GM23338 (cell line): ENCODE measurements at regions not wholly inside any gene's neighbourhood (a gene's known extent, or its start where the extent isn't known, plus 50 kb on each side); places are given as distances from the start of the nearest gene placed in this dataset.

Source experiments
- ATAC-seq: fragments of 200-7000 bp; cut with Tn5 transposase; 3 replicates; pipeline ENCODE4 v1.9.1; 2020
- DNase-seq: peaks from one replicate; pipeline ENCODE4 v3.0.0-alpha.2; 2015; ENCODE audit warnings: low spot score
- H2AFZ ChIP-seq: fragments of 200-600 bp; sonication (generic); 2 replicates; pipeline ENCODE4 v1.8.0; 2016; ENCODE audit warnings: antibody characterized with exemption, mild to moderate bottlenecking, moderate library complexity
- H3F3A ChIP-seq: fragments of 200-600 bp; sonication (generic); replicated peaks from 2 replicates; pipeline ENCODE4 v1.8.0; 2017; ENCODE audit warnings: antibody characterized with exemption, mixed run types, low read depth
- H3K27ac ChIP-seq: fragments of 200-600 bp; sonication (generic); 2 replicates; pipeline ENCODE4 v1.6.1; 2016; ENCODE audit warnings: low read depth
- H3K27me3 ChIP-seq: fragments of 200-600 bp; sonication (generic); 2 replicates; pipeline ENCODE4 v1.8.0; 2016; ENCODE audit warnings: mild to moderate bottlenecking, mixed run types, moderate library complexity; ENCODE audit not compliant: insufficient read depth
- H3K36me3 ChIP-seq: fragments of 200-600 bp; sonication (generic); 2 replicates; pipeline ENCODE4 v1.8.0; 2016; ENCODE audit warnings: mild to moderate bottlenecking; ENCODE audit not compliant: insufficient read depth
- H3K4me1 ChIP-seq: fragments of 200-600 bp; sonication (generic); 2 replicates; pipeline ENCODE4 v1.8.0; 2016; ENCODE audit warnings: mild to moderate bottlenecking, moderate library complexity; ENCODE audit not compliant: insufficient read depth
- H3K4me2 ChIP-seq: fragments of 200-600 bp; sonication (generic); 2 replicates; pipeline ENCODE4 v1.7.1; 2017; ENCODE audit warnings: mixed run types
- H3K4me3 ChIP-seq: fragments of 200-600 bp; sonication (generic); 2 replicates; pipeline ENCODE4 v1.6.1; 2016; ENCODE audit warnings: mixed run types
- H3K79me2 ChIP-seq: fragments of 200-600 bp; sonication (generic); replicated peaks from 2 replicates; pipeline ENCODE4 v1.8.0; 2017; ENCODE audit warnings: mild to moderate bottlenecking; ENCODE audit not compliant: insufficient read depth
- H3K9me2 ChIP-seq: fragments of 200-600 bp; sonication (generic); 2 replicates; pipeline ENCODE4 v1.8.0; 2017; ENCODE audit not compliant: insufficient read depth
- H4K20me1 ChIP-seq: fragments of 200-600 bp; sonication (generic); replicated peaks from 2 replicates; pipeline ENCODE4 v1.8.0; 2017; ENCODE audit warnings: mild to moderate bottlenecking; ENCODE audit not compliant: insufficient read depth
- H3K27ac Mint-ChIP-seq: 2 replicates; pipeline ENCODE4 v1.8.0; 2020; ENCODE audit warnings: inconsistent platforms, mild to moderate bottlenecking, moderate library complexity, mixed read lengths
- H3K27me3 Mint-ChIP-seq: 3 replicates; pipeline ENCODE4 v1.8.0; 2022; ENCODE audit warnings: low read depth, mild to moderate bottlenecking, moderate library complexity, mixed read lengths, inconsistent platforms; ENCODE audit not compliant: insufficient read depth, poor library complexity
- H3K36me3 Mint-ChIP-seq: 3 replicates; pipeline ENCODE4 v1.8.0; 2021; ENCODE audit warnings: low read depth, mild to moderate bottlenecking, inconsistent platforms, moderate library complexity, mixed read lengths
- H3K4me1 Mint-ChIP-seq: 3 replicates; pipeline ENCODE4 v1.8.0; 2020; ENCODE audit warnings: mild to moderate bottlenecking, inconsistent platforms, mixed read lengths
- H3K4me3 Mint-ChIP-seq: 3 replicates; pipeline ENCODE4 v1.8.0; 2021; ENCODE audit warnings: moderate library complexity, mild to moderate bottlenecking, inconsistent platforms, mixed read lengths
- H3K9me3 Mint-ChIP-seq: 3 replicates; pipeline ENCODE4 v1.8.0; 2020; ENCODE audit warnings: moderate library complexity, mild to moderate bottlenecking, inconsistent platforms, mixed read lengths
- CREB1 ChIP-seq: fragments of 250-450 bp; sonication (Bioruptor Pico); IDR thresholded peaks from 2 replicates; pipeline ENCODE4 v1.5.0; 2020; ENCODE audit warnings: low read depth, mild to moderate bottlenecking, moderate library complexity
- EZH2 ChIP-seq: fragments of 200-600 bp; sonication (generic); IDR thresholded peaks from one replicate; pipeline ENCODE4 v1.8.0; 2017; ENCODE audit warnings: antibody characterized with exemption, mild to moderate bottlenecking, low read depth; ENCODE audit not compliant: unreplicated experiment
- EZH2phosphoT487 ChIP-seq: fragments of 200-600 bp; sonication (generic); IDR thresholded peaks from one replicate; pipeline ENCODE4 v1.8.1; 2018; ENCODE audit warnings: antibody characterized with exemption; ENCODE audit not compliant: unreplicated experiment
- JUNB ChIP-seq: IDR thresholded peaks from one replicate; pipeline ENCODE4 v1.6.1; 2016; ENCODE audit warnings: antibody characterized with exemption; ENCODE audit not compliant: unreplicated experiment
- STAT1 ChIP-seq: IDR thresholded peaks from one replicate; pipeline ENCODE4 v1.6.1; 2016; ENCODE audit warnings: antibody characterized with exemption; ENCODE audit not compliant: unreplicated experiment
- ZNF114 ChIP-seq: fragments of 250-450 bp; sonication (Bioruptor Pico); IDR thresholded peaks from 2 replicates; pipeline ENCODE4 v1.5.0; 2020; ENCODE audit warnings: mild to moderate bottlenecking, moderate library complexity
- ZNF331 ChIP-seq: fragments of 250-450 bp; sonication (Bioruptor Pico); IDR thresholded peaks from 2 replicates; pipeline ENCODE4 v1.5.0; 2020; ENCODE audit warnings: low read depth, mild to moderate bottlenecking, moderate library complexity
- TF ChIP-seq, protein P1 (sequence below): IDR thresholded peaks from 2 replicates; pipeline ENCODE4 v1.6.1; 2016; ENCODE audit warnings: antibody characterized with exemption
- TF ChIP-seq, protein P2 (sequence below): IDR thresholded peaks from one replicate; pipeline ENCODE4 v1.6.1; 2018; ENCODE audit warnings: antibody characterized with exemption; ENCODE audit not compliant: unreplicated experiment
- TF ChIP-seq, protein P3 (sequence below): fragments of 250-450 bp; sonication (Bioruptor Pico); IDR thresholded peaks from 2 replicates; pipeline ENCODE4 v1.5.0; 2020; ENCODE audit warnings: mild to moderate bottlenecking, moderate library complexity

DNA sequence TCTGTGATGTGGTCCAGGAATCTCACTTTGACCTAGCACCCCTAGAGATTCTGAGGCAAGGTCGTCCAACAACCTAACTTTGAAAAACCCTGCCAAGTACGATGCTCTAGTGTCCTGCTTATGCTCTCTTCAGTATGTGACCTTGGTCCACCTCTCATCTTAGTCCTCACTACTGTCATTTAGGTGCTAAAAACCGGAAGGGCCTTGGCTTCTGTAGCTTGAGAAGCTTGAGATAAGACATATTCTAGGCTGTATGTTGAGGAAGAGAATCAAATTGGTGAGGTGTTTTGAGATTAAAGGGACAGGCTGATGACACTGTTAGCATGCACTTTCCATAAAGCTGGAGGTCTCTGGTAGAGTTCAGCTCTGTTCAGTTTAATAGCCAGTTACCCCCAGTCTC lies 57.0 kb upstream of the MTPN start:
- Histone ChIP-seq H3K4me2 (no peak overlapping the region), H3K27me3 (no peaks in the 10 kb centered on the region), H4K20me1 (no peaks in the 10 kb centered on the region), H3K9me2 (no peaks in the 10 kb centered on the region), H3K4me3 (no peak overlapping the region), H3K36me3 (no peaks in the 10 kb centered on the region), H2AFZ (no peak overlapping the region), H3F3A (no peaks in the 10 kb centered on the region), H3K79me2 (no peaks in the 10 kb centered on the region), H3K4me1 (no peaks in the 10 kb centered on the region), H3K27ac (no peak overlapping the region)
- DNase-seq (no peak), ATAC-seq (no peak)
- Mint-ChIP-seq H3K36me3 (peaks cover 7% of the 10 kb centered on the region; the same call in 2 of the 3 replicates), H3K27me3 (peaks cover 2% of the 10 kb centered on the region), H3K27ac (no peak overlapping the region), H3K4me3 (no peak overlapping the region), H3K4me1 (peaks cover 7% of the 10 kb centered on the region), H3K9me3 (peaks cover 9% of the 10 kb centered on the region; the same call in 2 of the 3 replicates)
- no peak for TF ChIP-seq ZNF331
- TF ChIP-seq, protein P1, sequence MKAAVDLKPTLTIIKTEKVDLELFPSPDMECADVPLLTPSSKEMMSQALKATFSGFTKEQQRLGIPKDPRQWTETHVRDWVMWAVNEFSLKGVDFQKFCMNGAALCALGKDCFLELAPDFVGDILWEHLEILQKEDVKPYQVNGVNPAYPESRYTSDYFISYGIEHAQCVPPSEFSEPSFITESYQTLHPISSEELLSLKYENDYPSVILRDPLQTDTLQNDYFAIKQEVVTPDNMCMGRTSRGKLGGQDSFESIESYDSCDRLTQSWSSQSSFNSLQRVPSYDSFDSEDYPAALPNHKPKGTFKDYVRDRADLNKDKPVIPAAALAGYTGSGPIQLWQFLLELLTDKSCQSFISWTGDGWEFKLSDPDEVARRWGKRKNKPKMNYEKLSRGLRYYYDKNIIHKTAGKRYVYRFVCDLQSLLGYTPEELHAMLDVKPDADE = no peak

DNA sequence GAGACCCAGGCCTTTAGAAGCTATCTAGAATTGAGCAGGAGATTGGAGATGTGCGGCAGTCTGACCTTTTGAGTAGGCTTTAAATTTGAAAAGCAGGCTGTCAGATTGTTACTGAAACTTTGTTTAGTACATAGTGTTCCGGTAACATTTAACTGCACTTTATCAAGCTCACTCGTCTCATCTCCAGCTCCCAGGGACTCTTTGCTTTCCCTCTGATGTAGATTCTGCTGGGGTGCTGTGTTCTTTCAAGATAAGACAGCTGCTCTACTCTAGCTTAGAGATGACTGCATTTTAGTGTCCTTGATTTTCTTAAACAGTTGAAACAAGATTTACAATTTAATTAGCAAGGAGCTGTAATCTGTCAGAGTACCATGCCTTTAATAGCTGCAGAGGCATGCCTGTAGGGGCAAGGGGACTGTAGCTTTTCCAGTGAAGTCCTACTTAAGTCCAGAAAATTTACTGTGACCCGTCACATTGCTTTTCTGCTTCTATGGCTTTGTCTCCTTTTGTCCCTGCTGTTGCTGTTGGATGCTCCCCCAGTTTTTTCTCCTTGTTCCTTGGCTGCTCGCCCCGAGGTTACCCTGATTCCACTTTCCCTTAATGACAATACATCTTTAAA lies 56.4 kb upstream of the MTPN start:
- H3K27me3 ChIP-seq = no peaks in the 10 kb centered on the region
- no peak for TF ChIP-seq EZH2
- TF ChIP-seq, protein P2, sequence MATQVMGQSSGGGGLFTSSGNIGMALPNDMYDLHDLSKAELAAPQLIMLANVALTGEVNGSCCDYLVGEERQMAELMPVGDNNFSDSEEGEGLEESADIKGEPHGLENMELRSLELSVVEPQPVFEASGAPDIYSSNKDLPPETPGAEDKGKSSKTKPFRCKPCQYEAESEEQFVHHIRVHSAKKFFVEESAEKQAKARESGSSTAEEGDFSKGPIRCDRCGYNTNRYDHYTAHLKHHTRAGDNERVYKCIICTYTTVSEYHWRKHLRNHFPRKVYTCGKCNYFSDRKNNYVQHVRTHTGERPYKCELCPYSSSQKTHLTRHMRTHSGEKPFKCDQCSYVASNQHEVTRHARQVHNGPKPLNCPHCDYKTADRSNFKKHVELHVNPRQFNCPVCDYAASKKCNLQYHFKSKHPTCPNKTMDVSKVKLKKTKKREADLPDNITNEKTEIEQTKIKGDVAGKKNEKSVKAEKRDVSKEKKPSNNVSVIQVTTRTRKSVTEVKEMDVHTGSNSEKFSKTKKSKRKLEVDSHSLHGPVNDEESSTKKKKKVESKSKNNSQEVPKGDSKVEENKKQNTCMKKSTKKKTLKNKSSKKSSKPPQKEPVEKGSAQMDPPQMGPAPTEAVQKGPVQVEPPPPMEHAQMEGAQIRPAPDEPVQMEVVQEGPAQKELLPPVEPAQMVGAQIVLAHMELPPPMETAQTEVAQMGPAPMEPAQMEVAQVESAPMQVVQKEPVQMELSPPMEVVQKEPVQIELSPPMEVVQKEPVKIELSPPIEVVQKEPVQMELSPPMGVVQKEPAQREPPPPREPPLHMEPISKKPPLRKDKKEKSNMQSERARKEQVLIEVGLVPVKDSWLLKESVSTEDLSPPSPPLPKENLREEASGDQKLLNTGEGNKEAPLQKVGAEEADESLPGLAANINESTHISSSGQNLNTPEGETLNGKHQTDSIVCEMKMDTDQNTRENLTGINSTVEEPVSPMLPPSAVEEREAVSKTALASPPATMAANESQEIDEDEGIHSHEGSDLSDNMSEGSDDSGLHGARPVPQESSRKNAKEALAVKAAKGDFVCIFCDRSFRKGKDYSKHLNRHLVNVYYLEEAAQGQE = no peak
- no peak for TF ChIP-seq JUNB
- TF ChIP-seq, protein P3, sequence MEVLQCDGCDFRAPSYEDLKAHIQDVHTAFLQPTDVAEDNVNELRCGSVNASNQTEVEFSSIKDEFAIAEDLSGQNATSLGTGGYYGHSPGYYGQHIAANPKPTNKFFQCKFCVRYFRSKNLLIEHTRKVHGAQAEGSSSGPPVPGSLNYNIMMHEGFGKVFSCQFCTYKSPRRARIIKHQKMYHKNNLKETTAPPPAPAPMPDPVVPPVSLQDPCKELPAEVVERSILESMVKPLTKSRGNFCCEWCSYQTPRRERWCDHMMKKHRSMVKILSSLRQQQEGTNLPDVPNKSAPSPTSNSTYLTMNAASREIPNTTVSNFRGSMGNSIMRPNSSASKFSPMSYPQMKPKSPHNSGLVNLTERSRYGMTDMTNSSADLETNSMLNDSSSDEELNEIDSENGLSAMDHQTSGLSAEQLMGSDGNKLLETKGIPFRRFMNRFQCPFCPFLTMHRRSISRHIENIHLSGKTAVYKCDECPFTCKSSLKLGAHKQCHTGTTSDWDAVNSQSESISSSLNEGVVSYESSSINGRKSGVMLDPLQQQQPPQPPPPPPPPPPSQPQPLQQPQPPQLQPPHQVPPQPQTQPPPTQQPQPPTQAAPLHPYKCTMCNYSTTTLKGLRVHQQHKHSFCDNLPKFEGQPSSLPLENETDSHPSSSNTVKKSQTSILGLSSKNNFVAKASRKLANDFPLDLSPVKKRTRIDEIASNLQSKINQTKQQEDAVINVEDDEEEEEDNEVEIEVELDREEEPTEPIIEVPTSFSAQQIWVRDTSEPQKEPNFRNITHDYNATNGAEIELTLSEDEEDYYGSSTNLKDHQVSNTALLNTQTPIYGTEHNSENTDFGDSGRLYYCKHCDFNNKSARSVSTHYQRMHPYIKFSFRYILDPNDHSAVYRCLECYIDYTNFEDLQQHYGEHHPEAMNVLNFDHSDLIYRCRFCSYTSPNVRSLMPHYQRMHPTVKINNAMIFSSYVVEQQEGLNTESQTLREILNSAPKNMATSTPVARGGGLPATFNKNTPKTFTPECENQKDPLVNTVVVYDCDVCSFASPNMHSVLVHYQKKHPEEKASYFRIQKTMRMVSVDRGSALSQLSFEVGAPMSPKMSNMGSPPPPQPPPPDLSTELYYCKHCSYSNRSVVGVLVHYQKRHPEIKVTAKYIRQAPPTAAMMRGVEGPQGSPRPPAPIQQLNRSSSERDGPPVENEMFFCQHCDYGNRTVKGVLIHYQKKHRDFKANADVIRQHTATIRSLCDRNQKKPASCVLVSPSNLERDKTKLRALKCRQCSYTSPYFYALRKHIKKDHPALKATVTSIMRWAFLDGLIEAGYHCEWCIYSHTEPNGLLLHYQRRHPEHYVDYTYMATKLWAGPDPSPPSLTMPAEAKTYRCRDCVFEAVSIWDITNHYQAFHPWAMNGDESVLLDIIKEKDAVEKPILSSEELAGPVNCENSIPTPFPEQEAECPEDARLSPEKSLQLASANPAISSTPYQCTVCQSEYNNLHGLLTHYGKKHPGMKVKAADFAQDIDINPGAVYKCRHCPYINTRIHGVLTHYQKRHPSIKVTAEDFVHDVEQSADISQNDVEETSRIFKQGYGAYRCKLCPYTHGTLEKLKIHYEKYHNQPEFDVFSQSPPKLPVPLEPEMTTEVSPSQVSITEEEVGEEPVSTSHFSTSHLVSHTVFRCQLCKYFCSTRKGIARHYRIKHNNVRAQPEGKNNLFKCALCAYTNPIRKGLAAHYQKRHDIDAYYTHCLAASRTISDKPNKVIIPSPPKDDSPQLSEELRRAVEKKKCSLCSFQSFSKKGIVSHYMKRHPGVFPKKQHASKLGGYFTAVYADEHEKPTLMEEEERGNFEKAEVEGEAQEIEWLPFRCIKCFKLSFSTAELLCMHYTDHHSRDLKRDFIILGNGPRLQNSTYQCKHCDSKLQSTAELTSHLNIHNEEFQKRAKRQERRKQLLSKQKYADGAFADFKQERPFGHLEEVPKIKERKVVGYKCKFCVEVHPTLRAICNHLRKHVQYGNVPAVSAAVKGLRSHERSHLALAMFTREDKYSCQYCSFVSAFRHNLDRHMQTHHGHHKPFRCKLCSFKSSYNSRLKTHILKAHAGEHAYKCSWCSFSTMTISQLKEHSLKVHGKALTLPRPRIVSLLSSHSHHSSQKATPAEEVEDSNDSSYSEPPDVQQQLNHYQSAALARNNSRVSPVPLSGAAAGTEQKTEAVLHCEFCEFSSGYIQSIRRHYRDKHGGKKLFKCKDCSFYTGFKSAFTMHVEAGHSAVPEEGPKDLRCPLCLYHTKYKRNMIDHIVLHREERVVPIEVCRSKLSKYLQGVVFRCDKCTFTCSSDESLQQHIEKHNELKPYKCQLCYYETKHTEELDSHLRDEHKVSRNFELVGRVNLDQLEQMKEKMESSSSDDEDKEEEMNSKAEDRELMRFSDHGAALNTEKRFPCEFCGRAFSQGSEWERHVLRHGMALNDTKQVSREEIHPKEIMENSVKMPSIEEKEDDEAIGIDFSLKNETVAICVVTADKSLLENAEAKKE = no peak
- no peak for TF ChIP-seq ZNF331
- no peak for TF ChIP-seq EZH2phosphoT487
- TF ChIP-seq ZNF114 (CRISPR knock-in tag) = no peak
- TF ChIP-seq CREB1 (CRISPR knock-in tag) = no peak
- TF ChIP-seq STAT1 = no peak
- Mint-ChIP-seq H3K9me3 (peaks cover 9% of the 10 kb centered on the region; the same call in 2 of the 3 replicates), H3K27me3 (peaks cover 2% of the 10 kb centered on the region), H3K27ac (no peak overlapping the region), H3K4me1 (peaks cover 7% of the 10 kb centered on the region), H3K36me3 (peaks cover 7% of the 10 kb centered on the region; the same call in 2 of the 3 replicates), H3K4me3 (no peak overlapping the region)
- H3K36me3 ChIP-seq = no peaks in the 10 kb centered on the region
- DNase-seq (no peak), ATAC-seq (no peak)
- no peak overlapping the region for H3K4me2 ChIP-seq
- no peaks in the 10 kb centered on the region for H3K9me2 ChIP-seq
- H3F3A ChIP-seq = no peaks in the 10 kb centered on the region
- no peaks in the 10 kb centered on the region for H4K20me1 ChIP-seq
- H2AFZ ChIP-seq = peak overlapping the region; percentile 43; the same call in 1 of the 2 replicates
- no peaks in the 10 kb centered on the region for H3K79me2 ChIP-seq
- H3K4me1 ChIP-seq = no peaks in the 10 kb centered on the region
- H3K27ac ChIP-seq = no peak overlapping the region
- H3K4me3 ChIP-seq = no peak overlapping the region
